Lower leg skin (tissue), 4 donors: ENCODE measurements at regions not wholly inside any gene's neighbourhood (a gene's known extent, or its start where the extent isn't known, plus 50 kb on each side); places are given as distances from the start of the nearest gene placed in this dataset.

Source experiments
- DNase-seq, 2 donors: peaks; one replicate each; pipeline ENCODE4 v3.0.0-alpha.2; 2019; ENCODE audit warnings: low spot score in 2 of 2
- H3K4me3 ChIP-seq: fragments of 200-600 bp; sonication (generic); 2 replicates; pipeline ENCODE4 v1.5.1; 2017; ENCODE audit warnings: mild to moderate bottlenecking, low read depth; ENCODE audit not compliant: poor library complexity, severe bottlenecking
- CTCF ChIP-seq, 3 donors: fragments of 450-650 bp; IDR thresholded peaks; one replicate each; pipeline ENCODE4 v1.5.1; 2016; ENCODE audit warnings: antibody characterized with exemption in 3 of 3, mild to moderate bottlenecking in 3 of 3, moderate library complexity in 2 of 3
- POLR2A ChIP-seq, 2 donors: fragments of 450-650 bp; IDR thresholded peaks; one replicate each; pipeline ENCODE4 v1.6.1; 2016 to 2017; ENCODE audit warnings: antibody characterized with exemption in 2 of 2, mild to moderate bottlenecking in 1 of 2, moderate library complexity in 1 of 2
- WGBS, 2 donors: methylation state at CpG; one replicate each; pipeline ENCODE4 v1.1.5; 2018; 5-methylcytosine and 5-hydroxymethylcytosine counted together
- intact Hi-C: fragments of 100-400 bp; cut with DNase I; formaldehyde crosslinking; loops from one replicate; pipeline ENCODE4 v1.15.0; 2023; ENCODE audit warnings: low total_unique reads

GRCh38 chr5:31064215-31064614 lies 129.3 kb upstream of the CDH6 start:
- intact Hi-C loops: no loop called here
- TF ChIP-seq CTCF (IDR thresholded peaks at IDR 0.05) (no peak), POLR2A (IDR thresholded peaks at IDR 0.05) (no peak)
- no peak for DNase-seq
- 73 to 83% methylated on average over 3 of the region's 3 CpGs for WGBS, 2 donors
- H3K4me3 ChIP-seq: no peak overlapping the region

DNA sequence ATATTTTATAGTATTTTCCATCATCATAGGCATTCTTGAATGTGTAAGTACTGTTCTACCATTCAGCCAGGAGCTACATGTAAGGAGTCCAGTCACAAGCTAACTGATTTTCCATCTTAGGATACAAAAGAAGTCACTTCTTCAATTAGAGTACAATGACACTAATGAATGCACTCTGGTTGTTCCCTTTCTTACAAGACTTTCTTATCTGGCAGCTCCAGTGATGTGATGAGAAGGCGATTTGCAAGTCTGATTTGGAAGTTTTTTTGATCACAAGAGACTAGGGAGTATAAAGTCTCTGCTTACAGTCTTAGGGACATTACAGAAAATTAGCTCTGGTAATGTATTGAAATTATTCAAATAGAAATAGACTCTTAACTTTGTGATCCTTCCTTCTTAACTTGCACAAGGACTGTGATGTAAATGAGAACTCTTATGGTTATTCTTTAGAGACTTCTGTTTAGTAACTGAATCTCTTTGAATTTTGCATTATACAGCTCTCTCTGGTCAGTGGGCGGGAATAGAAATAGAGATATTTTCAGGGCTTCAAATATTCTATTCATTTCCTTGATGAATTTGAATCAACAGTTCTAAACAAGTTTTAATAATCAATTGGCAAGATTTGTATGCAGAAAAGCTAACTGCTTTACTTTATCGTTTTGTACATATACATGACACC lies 130.4 kb upstream of the CDH6 start:
- H3K4me3 ChIP-seq: no peak overlapping the region
- intact Hi-C loops: no loop called here
- DNase-seq: no peak
- no peak for TF ChIP-seq CTCF (IDR thresholded peaks at IDR 0.05)
- TF ChIP-seq POLR2A (IDR thresholded peaks at IDR 0.05): no peak
- WGBS, 2 donors: 74 to 77% methylated on average over 3 of the region's 3 CpGs

GRCh38 chr5:31059889-31060288 lies 133.6 kb upstream of the CDH6 start:
- intact Hi-C loops: no loop called here
- TF ChIP-seq CTCF (IDR thresholded peaks at IDR 0.05) (no peak), POLR2A (IDR thresholded peaks at IDR 0.05) (no peak)

DNA sequence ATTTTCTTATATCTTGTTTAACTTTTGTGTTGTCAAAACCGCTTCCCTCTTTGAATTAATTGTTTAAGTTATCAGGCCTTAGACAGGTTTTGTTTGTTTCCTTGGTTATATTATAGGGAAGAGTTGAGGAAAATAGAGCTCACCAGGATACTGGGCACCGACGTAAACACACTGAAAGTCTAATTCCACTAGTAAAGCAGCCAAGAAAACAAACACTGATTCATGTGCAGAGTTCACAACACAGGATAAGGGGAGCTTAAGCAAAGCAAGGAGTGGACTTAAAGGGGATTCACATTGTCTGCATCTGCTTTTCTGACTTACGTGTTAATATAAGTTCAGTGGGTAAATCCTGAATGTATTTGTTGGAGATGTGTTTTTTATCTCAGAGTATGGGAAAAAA lies 139.0 kb upstream of the CDH6 start:
- no peak for DNase-seq
- no peak for TF ChIP-seq POLR2A (IDR thresholded peaks at IDR 0.05)
- 72 to 78% methylated on average over 4 of the region's 4 CpGs for WGBS, 2 donors
- H3K4me3 ChIP-seq: no peak overlapping the region
- intact Hi-C loops: no loop called here

More at GRCh38 chr5:31059889-31060288, 133.6 kb upstream of the CDH6 start:
- DNase-seq: no peak
- WGBS, 2 donors: 90 to 92% methylated on average over 2 of the region's 2 CpGs
- no peak overlapping the region for H3K4me3 ChIP-seq

- TF ChIP-seq POLR2A (IDR thresholded peaks at IDR 0.05): no peak
- no peak for TF ChIP-seq CTCF (IDR thresholded peaks at IDR 0.05)
- intact Hi-C loops: no loop called here
- no peak overlapping the region for H3K4me3 ChIP-seq
- DNase-seq: no peak
- 90 to 92% methylated on average over 7 of the region's 7 CpGs for WGBS, 2 donors
Measured at GRCh38 chr5:31052937-31053658, 140.4 kb upstream of the CDH6 start.

GRCh38 chr5:31051316-31051715 lies 142.2 kb upstream of the CDH6 start:
- intact Hi-C loops: no loop called here
- no peak overlapping the region for H3K4me3 ChIP-seq
- DNase-seq: no peak
- no peak for TF ChIP-seq CTCF (IDR thresholded peaks at IDR 0.05)
- no peak for TF ChIP-seq POLR2A (IDR thresholded peaks at IDR 0.05)
- 43 to 46% methylated on average over 4 of the region's 4 CpGs for WGBS, 2 donors
